MG63 (cell line): ENCODE measurements at regions not wholly inside any gene's neighbourhood (a gene's known extent, or its start where the extent isn't known, plus 50 kb on each side); places are given as distances from the start of the nearest gene placed in this dataset.

Experiments used
- DNase-seq: peaks from one replicate; pipeline ENCODE4 v3.0.0-alpha.2; 2020
- H3K27me3 ChIP-seq: fragments of 250-450 bp; sonication (Bioruptor Pico); 2 replicates; pipeline ENCODE4 v1.5.1; 2020; ENCODE audit warnings: mild to moderate bottlenecking, moderate library complexity
- H3K36me3 ChIP-seq: fragments of 250-450 bp; sonication (Bioruptor Pico); 2 replicates; pipeline ENCODE4 v1.5.1; 2020; ENCODE audit warnings: mild to moderate bottlenecking, moderate library complexity
- H3K4me3 ChIP-seq: fragments of 250-450 bp; sonication (Bioruptor Pico); 2 replicates; pipeline ENCODE4 v1.5.1; 2020; ENCODE audit warnings: mild to moderate bottlenecking, moderate library complexity
- H3K9me3 ChIP-seq: fragments of 250-450 bp; sonication (Bioruptor Pico); 2 replicates; pipeline ENCODE4 v1.5.1; 2020; ENCODE audit warnings: mild to moderate bottlenecking, moderate library complexity

DNA sequence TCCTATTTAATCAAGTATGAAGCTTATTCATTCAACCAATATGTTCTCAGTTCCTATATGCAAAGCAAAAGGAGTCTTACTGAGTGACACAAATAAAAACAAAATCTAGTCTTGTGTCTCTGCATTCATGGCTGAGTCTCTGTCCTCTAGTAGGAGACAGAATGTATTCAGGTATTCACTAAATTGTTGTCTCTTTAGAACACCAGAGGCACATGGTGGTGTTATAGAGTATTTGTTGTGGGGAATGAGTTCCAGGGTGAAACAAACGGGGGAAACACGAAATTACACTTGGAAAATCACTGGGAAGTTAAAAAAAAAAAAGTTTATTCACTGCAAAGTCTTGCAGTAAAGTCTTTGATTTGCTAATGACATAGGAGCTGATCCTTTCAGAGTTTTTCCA, 131.7 kb upstream of the FSHR start:
- H3K36me3 ChIP-seq: no peaks in the 10 kb centered on the region
- H3K4me3 ChIP-seq: no peak overlapping the region
- DNase-seq: no peak
- H3K27me3 ChIP-seq: no peaks in the 10 kb centered on the region; the same call in 1 of the 2 replicates
- no peaks in the 10 kb centered on the region for H3K9me3 ChIP-seq

DNA sequence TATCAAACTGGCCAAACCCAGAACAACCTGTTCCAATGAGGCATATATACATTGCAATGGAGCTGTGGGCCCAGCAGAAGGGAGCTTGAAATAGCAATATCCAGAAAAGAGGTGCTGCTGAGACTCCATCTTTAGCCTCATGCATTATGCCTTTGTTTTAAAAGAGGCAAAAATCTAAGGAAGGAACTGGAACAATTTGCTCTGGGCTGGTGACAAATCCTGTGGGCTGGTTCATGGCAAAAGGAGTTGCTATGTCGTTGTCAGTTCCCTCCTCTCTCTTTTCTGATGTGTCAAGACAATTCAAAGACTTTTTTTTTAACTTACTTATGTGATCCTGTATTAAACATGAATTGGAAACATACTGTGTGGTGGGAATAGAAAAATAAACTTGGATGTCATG, 124.2 kb upstream of the FSHR start:
- Histone ChIP-seq H3K27me3 (no peaks in the 10 kb centered on the region), H3K9me3 (no peaks in the 10 kb centered on the region), H3K36me3 (no peaks in the 10 kb centered on the region), H3K4me3 (no peak overlapping the region)
- DNase-seq: no peak

DNA sequence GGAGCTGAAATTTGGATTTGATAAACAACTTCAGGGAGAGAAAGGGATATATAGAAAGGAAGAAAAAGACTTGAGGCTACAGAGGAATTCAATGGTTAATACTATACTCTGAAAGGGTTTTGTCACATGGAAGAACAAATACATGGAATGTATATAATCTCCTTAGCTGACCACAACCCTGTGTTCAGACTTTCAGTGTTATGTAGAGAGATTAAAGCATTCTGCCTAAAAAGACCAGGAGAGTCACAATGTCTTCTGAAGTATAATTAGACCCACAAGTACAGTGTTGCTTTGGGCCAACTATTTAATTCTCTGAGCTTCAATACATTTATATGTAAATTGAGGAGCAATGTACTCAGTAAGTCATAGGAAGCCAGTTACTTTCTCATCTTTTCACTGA, 123.8 kb upstream of the FSHR start:
- Histone ChIP-seq H3K4me3 (no peak overlapping the region), H3K36me3 (no peaks in the 10 kb centered on the region), H3K9me3 (no peaks in the 10 kb centered on the region), H3K27me3 (no peaks in the 10 kb centered on the region)
- no peak for DNase-seq

DNA sequence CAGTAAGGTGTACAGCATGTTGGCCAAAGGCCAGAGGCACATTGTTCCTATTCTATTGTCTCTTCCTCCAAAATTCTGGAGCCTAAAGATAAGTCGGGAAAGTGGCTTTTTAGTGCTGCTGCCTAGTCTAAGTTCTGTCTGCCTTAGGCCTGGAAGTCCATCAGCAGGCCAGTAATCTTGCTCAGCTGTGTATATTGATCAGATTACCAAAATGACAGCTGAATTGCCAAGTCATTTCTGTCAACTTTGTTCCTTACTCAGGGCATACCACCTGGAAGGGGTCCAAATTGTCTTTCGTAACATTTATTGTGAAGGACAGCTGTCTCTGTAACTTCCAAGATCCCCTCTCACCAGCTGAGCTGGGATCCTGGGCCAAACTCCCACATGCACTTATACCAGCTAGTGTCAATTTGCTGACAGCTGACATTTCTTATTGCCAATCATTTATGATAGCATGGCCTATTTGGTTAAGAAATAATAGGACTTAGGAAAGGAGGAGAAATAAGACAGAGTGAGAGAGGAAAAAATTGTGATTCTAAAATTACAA, 116.8 kb upstream of the FSHR start:
- Histone ChIP-seq H3K9me3 (no peaks in the 10 kb centered on the region), H3K36me3 (no peaks in the 10 kb centered on the region), H3K4me3 (no peak overlapping the region), H3K27me3 (no peaks in the 10 kb centered on the region)
- no peak for DNase-seq

DNA sequence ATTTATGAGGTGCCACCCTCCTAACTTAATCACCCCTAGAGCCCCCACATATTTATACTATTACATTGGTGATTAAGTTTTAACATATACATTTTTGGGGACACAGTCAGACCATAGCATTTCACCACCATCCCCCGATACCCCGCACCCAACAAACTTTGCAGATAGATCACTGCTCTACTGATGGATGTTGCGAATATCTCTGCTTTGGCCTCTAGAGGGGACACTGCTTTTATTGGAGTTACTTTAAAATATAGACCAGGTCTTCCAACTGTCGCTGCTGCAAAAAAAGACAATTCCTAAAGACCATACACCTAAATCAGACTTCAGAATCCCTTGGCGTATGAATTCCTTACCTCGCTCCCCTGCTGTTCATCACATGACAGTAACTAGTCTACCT, 115.8 kb upstream of the FSHR start:
- Histone ChIP-seq H3K27me3 (no peaks in the 10 kb centered on the region), H3K4me3 (no peak overlapping the region), H3K36me3 (no peaks in the 10 kb centered on the region), H3K9me3 (no peaks in the 10 kb centered on the region)
- DNase-seq: no peak

DNA sequence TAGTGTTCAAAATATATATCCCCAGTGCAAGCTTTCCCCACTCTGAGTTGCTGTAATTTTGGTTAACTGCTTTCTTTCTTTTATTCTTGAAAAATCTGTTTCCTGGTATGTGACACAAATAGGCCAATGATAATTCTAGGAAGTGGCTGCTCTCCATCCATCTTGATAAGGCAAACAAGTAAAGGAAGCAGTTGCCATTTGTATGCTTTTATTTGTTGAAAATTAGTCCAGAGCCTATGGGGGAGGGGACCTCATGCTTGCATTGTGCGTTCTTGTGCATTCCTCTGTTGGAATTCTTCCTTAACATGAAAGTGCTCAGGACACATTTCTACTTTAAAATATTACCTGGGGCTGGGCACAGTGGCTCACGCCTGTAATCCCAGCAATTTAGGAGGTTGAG, 111.2 kb upstream of the FSHR start:
- Histone ChIP-seq H3K9me3 (no peaks in the 10 kb centered on the region), H3K27me3 (no peaks in the 10 kb centered on the region), H3K4me3 (no peak overlapping the region), H3K36me3 (no peaks in the 10 kb centered on the region)
- DNase-seq: no peak

DNA sequence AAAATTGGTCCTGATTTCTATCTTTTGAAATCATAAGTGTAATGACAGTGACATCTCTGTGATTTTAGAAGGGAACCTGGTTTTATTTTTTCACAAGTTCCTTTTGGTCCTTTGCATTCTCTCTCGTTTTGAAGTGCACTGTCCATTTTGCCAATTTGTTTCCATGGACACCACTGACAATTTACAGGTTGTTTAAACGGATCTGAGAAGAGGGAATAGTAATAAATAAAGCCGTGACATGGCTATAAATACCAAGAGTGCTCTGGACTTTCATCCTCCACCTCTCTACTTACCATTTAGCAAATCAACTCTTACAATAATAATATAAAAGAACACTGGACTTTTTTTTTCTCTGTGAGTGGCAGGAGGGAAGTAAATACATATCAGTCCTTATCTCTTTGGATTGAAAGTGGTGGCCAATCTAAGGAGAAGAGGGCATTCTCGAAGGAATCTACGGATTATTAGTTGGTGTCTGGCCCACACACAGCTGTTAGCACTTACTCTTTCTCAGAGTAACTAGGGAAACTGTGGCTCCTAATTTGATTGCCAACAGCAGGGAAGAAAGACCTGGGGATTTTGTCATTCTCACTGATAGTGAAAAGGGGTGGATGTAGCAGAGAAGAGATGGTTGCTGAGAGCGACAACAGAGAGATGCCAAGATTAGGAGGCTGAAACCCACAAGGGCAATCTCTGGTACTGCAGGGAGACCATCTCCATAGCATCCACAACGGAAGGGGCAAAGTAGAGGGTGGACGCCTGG, 108.7 kb upstream of the FSHR start:
- no peaks in the 10 kb centered on the region for H3K9me3 ChIP-seq
- H3K36me3 ChIP-seq: no peaks in the 10 kb centered on the region
- no peak for DNase-seq
- H3K27me3 ChIP-seq: no peaks in the 10 kb centered on the region
- H3K4me3 ChIP-seq: no peak overlapping the region

DNA sequence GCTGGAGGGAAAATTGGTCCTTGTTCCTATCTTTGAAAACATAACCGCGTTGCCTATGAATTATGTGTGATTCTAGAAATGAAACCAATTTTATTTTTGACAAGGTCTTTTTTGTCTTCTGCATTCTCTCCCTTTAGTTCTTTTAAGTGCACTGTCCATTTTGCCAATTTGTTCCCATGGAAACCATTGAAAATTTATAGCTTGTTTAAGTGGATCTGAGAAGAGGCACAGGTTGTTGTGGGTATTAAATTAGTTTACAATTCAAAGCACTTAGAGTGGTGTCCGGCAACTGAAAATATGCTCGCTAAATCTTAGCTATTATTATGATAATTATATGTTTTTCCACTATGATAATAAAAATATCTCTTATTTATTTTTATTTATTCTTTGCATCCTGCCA, 107.5 kb upstream of the FSHR start:
- no peak overlapping the region for H3K4me3 ChIP-seq
- no peak for DNase-seq
- H3K27me3 ChIP-seq: no peaks in the 10 kb centered on the region
- H3K36me3 ChIP-seq: no peaks in the 10 kb centered on the region
- no peaks in the 10 kb centered on the region for H3K9me3 ChIP-seq

DNA sequence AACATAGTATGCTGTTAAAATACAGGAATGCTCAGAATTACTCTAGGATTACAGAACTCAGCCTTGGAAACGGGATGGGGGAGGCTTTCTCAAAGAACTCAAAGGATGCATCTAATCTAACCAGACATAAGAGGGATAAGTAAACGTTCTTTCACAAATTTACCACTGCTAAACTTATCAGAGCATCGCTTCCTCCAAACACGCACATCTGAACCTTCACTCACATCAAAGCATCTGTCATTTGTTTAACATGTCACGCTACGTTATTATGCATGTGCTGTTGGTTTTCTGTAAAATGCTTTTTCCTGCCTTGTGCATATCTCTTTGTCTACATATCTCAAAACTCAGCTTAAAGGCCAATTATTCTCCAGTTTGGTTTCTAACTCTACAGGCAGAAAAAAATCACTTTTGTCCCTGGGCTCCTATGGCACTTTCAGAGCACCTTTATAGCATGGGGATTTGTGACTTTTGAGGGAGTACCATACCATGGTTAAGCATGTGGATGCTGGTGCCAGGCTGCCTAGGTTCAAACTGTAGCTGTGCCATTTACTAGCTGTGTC, 106.7 kb upstream of the FSHR start:
- no peak for DNase-seq
- H3K4me3 ChIP-seq: no peak overlapping the region
- H3K27me3 ChIP-seq: no peaks in the 10 kb centered on the region
- no peaks in the 10 kb centered on the region for H3K9me3 ChIP-seq
- no peaks in the 10 kb centered on the region for H3K36me3 ChIP-seq

DNA sequence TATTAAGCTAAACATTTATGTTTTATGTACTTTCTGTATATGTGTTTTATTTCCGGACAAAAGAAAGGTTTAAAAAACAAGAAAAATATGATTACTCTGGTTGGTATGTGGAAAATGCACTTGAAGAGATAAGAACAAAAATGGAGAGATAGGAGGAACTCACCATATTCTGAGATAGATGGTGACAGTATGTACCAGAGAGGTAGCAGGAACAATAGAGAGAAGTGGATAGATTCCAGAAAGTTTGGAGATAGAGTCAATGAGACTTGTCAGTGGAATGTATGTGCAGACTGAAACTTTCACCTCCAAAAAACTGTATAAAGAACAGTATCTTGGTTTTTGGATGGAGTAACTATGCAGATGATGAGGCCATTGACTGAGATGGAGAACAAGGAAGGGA, 105.6 kb upstream of the FSHR start:
- no peak overlapping the region for H3K4me3 ChIP-seq
- DNase-seq: no peak
- no peaks in the 10 kb centered on the region for H3K36me3 ChIP-seq
- H3K9me3 ChIP-seq: no peaks in the 10 kb centered on the region
- H3K27me3 ChIP-seq: no peaks in the 10 kb centered on the region

DNA sequence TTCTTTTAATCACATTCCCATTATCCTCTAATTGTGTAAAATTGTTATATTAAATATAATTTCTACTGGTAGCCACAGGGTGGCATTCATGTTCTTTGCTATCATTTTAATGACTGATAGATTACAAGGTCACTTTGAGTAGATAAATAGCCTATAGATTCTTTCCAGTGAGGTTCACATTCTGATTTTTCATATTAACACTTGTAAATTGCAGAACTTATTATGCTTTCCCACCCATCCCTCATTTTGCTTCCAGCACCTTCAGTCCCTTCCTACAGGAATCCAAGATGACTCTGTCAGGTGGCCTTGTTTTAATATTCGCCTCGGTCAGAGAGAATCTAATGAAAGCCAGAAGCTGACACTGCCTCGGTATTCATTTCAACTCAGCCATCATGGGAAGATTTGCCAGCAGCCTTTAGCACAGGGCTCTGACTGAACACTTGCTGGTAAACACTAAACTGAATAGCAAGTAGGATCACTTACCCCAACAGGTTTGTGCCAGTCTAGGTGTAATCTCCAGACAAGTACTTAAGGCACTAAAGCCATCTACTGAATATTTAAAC, 101.2 kb upstream of the FSHR start:
- no peak for DNase-seq
- Histone ChIP-seq H3K27me3 (no peaks in the 10 kb centered on the region), H3K36me3 (no peaks in the 10 kb centered on the region), H3K4me3 (no peak overlapping the region), H3K9me3 (no peaks in the 10 kb centered on the region; the same call in 1 of the 2 replicates)

DNA sequence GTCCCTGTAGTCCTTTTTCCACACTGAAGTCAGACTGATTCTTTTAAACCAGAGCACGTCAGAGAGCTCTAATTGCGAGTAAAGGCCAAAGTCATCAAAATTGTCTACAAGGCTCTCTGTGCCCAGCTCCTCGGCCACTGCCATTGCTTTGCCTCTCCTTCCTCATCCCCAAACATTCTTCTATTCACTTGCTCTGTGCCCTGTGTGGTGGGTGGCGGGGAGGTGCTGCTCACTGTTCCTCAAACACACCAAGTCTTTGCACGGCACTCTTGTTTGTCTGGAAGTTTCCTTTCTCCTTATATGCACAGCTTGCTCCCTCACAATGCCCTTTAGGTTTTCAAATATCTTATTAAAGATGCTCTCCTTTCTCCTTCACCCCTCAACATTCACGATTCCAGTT, 100.1 kb upstream of the FSHR start:
- Histone ChIP-seq H3K27me3 (no peaks in the 10 kb centered on the region), H3K4me3 (no peak overlapping the region), H3K9me3 (no peaks in the 10 kb centered on the region; the same call in 1 of the 2 replicates), H3K36me3 (no peaks in the 10 kb centered on the region)
- DNase-seq: no peak

DNA sequence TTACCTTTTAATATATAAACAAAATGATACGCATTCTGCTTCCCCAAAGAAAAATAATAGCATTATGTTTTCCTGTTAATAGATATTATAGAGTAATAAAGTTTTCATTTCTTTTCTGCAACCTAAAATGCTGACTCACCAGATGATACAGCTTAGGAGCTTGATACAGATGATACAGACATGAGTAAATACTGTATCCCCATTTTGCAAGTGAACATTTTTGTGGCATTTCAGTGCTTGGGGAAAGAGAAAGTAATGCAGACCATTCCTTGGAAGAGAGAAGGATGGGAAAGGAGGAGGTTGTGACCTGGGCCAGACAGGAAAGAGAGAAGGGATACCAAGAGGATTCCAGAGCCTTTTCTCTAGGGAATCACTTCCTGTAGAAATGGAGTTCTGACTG, 97.5 kb upstream of the FSHR start:
- DNase-seq: peak; percentile 3
- no peaks in the 10 kb centered on the region for H3K27me3 ChIP-seq
- H3K4me3 ChIP-seq: no peak overlapping the region
- H3K36me3 ChIP-seq: no peaks in the 10 kb centered on the region
- peaks cover 6% of the 10 kb centered on the region for H3K9me3 ChIP-seq

DNA sequence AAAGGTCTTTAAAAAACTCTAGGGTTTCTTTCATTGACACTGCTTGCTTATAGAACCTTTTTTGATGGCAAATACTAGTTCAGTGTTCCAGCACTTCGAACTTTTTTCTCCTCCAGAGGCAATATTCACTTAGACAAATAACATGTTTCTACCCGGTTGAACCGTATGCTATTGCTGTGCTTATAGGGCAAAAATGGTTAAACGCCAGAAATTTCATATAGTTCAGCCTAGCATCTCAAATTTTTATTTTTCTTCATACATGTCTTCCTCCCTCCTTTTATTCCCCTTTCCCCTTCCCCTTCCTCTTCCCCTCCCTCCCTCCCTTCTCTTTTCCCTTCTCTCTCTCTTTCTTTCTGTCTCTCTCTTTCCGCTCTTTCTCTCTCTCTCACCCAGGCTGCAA, 96.9 kb upstream of the FSHR start:
- no peaks in the 10 kb centered on the region for H3K27me3 ChIP-seq
- H3K4me3 ChIP-seq: no peak overlapping the region
- DNase-seq: no peak
- no peaks in the 10 kb centered on the region for H3K36me3 ChIP-seq
- H3K9me3 ChIP-seq: peaks cover 6% of the 10 kb centered on the region

DNA sequence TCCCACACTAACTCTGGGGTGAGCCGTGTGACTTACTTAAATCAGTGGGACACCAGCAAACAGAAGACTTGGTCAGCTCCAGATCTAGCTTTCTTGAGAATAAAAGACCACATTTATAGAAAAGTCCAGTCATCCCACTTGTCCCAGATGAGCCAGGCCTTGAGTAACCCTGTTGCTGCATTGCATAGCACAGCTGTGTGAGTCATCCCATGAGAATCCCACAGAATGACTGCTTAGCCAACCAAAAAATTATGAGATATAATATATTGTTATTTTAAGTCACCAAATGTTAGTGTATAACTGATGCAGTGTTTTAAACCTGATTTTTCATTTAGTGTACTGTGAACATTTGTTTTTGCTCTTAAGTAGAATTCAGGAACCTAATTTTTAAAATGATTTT, 94.2 kb upstream of the FSHR start:
- H3K36me3 ChIP-seq: no peaks in the 10 kb centered on the region
- H3K4me3 ChIP-seq: no peak overlapping the region
- peaks cover 11% of the 10 kb centered on the region for H3K9me3 ChIP-seq
- no peaks in the 10 kb centered on the region for H3K27me3 ChIP-seq
- DNase-seq: peak; percentile 84

DNA sequence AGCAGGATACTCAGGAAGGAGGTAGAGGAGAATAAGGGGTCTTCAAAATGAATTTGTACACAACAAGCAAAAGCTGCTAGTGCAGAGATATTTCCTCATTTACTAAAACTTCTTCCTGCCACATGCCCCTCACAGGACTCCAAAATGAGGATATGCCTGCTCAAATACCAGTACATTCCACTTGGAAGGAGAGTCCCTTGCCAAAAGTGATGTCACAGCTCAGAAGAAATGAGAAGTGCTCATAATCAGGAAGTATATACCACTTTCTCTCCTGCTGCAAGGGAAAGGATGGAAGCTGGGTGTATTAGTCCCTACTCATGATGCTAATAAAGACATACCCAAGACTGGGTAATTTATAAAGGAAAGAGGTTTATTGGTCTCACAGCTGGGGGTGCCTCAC, 87.7 kb upstream of the FSHR start:
- Histone ChIP-seq H3K36me3 (no peaks in the 10 kb centered on the region), H3K9me3 (peaks cover 7% of the 10 kb centered on the region), H3K27me3 (no peaks in the 10 kb centered on the region), H3K4me3 (no peak overlapping the region)
- peak; percentile 17 for DNase-seq

DNA sequence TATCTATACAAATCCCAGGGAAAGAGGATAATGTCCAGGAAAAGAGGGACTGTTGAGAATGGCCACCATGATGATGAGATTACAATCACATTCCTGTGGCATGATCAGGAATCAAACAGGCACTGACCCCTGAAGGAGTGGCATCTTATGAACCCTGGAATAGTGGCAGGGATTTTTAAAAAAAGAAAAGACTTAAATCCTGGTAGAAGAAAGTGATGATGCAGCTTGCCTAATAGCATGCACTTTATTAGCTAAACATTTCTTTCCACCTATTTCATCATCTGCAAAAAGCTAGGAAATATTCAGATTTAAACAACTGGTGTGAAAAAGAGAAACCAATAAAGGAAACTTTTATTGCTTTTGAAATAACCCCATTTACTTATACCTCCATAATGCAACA, 87.2 kb upstream of the FSHR start:
- H3K27me3 ChIP-seq: no peaks in the 10 kb centered on the region
- H3K9me3 ChIP-seq: 0 out of 2 replicates have a peak, but pooled peaks cover 5% of the 10 kb centered on the region
- no peak for DNase-seq
- H3K4me3 ChIP-seq: no peak overlapping the region
- H3K36me3 ChIP-seq: no peaks in the 10 kb centered on the region

DNA sequence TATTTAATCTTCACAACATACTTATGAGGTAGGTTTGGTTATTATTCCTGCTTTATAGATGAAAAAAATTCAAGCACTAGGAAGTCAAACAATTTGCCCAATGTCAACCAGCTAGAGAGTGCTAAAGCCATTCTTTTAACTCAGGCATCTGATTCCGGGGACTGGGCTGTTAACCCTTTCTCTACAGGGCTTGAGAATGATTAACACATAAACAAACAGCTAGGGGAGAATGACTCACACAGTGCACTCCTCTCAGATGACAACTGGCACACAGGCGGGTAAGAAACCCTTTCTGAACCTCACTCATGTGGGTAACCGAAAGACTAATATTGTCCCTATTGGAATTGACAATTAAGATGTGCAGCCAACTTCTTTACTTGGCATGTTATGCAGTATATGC, 86.3 kb upstream of the FSHR start:
- H3K27me3 ChIP-seq: no peaks in the 10 kb centered on the region
- 0 out of 2 replicates have a peak, but pooled peaks cover 5% of the 10 kb centered on the region for H3K9me3 ChIP-seq
- H3K4me3 ChIP-seq: no peak overlapping the region
- no peaks in the 10 kb centered on the region for H3K36me3 ChIP-seq
- DNase-seq: peak; percentile 32
